Skin epidermis (tissue), 12 donors: ENCODE measurements at regions not wholly inside any gene's neighbourhood (a gene's known extent, or its start where the extent isn't known, plus 50 kb on each side); places are given as distances from the start of the nearest gene placed in this dataset.

Source experiments
- H3K27ac ChIP-seq, 21 experiments: fragments of 200-600 bp; sonication (generic) in 11 of 21; one replicate each; pipeline ENCODE4 v1.5.0; 2020; ENCODE audit warnings: mild to moderate bottlenecking in 3 of 21, inconsistent platforms in 2 of 21, moderate library complexity in 2 of 21
- H3K4me3 ChIP-seq, 7 experiments: fragments of 200-600 bp; sonication (generic) in 2 of 7; one replicate each; pipeline ENCODE4 v1.5.0; 2020; ENCODE audit warnings: inconsistent platforms in 2 of 7, mild to moderate bottlenecking in 2 of 7, moderate library complexity in 1 of 7

DNA sequence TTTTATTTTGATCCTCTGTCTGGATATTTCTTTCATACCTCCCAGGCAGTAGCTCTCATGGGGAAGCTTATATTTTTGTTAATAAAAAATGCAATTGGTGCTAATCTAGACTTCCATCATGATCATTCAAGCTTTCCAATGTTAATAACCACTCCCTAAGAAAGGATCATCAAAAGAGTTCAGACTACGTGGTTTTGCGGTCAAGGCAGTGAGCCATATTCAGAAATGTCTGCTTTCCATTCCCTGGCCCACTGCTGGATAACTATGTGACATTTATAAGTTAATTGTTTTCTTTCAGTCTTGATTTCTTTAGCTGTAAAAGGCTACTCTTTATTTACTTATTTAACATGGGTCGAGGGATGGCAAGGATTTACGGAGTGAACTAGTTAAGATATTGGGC is 414.6 kb downstream of the LMO4 start:
- H3K27ac ChIP-seq, result no peak overlapping the region
- H3K4me3 ChIP-seq, result no peak overlapping the region

DNA sequence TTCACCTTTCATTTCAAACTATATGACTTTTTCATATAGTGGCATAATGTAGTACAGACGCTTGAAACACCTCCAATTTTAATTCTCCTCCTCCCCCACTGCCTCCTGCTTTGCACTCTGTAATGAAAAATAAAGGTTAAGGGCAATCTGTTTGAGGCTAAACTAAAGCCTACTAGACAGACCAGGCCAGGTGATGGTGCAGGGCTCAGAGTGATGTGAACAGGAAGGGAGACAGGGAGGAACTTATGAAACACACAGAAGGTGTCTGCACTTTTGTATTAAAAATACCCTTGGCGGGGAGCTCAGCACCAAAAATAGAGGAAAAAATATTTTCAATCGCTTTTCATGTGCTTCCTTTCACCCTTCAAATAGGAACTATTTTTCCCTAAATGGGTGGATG is 415.4 kb downstream of the LMO4 start:
- Histone ChIP-seq H3K27ac (no peak overlapping the region), H3K4me3 (no peak overlapping the region)

DNA sequence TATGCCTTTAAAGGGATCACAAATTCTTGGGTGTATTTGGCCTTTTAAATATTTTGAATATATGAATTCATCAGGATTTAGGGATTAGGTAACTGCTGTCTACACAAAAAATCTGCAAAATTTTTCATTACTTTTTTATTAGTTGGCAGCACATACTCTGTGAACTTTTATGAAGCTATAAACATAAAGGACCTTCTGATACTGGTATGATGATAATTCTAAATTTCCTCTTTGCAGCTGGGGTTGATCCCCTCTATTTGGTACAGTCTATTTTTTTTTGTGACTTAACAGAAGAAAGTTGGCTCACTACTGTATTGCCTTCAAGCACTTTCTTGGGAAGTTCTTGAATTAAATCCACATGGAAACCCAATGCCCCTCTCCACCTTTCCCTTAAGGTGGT is 416.1 kb downstream of the LMO4 start:
- H3K27ac ChIP-seq, result no peak overlapping the region

DNA sequence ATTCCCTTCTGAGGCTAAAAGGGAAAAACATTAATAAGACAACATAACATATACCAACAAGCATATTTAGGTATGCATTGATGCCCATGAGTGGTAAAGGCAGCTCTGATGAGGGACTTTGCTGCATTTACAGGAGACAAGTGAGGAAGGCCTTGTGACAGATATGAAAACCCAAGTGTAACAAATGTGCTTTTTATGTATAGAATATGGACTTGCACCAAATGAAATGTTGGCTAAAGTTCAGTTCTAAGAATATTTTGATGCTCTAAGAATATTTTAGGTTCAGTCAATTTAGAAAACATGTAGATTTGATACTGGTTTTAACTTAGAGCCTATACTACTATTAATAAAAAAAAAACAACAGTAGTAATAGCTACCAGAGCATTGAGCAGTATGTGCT is 424.7 kb downstream of the LMO4 start:
- Histone ChIP-seq H3K27ac (no peak overlapping the region), H3K4me3 (no peak overlapping the region)

More for the DNA sequence above, 416.1 kb downstream of the LMO4 start:
- no peak overlapping the region for H3K4me3 ChIP-seq

DNA sequence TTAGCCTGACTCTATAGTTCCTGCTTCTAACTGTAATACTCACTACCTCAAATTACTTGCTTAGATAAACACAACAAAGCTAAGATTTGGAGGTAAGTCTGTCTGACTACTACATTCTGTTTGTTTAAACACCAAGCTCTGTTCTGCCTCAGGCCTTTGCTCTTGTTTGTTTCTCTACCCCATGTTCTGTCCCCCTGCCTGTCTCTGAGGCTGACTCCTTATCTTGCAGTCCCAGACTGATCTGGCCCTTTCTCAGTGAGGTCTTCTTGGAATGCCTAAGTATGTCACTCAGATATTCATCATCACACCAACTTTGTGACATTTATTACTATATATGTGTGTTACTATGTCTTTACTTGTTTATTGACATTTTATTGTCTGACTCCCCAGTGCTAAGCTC is 425.5 kb downstream of the LMO4 start:
- Histone ChIP-seq H3K4me3 (no peak overlapping the region), H3K27ac (no peak overlapping the region)

DNA sequence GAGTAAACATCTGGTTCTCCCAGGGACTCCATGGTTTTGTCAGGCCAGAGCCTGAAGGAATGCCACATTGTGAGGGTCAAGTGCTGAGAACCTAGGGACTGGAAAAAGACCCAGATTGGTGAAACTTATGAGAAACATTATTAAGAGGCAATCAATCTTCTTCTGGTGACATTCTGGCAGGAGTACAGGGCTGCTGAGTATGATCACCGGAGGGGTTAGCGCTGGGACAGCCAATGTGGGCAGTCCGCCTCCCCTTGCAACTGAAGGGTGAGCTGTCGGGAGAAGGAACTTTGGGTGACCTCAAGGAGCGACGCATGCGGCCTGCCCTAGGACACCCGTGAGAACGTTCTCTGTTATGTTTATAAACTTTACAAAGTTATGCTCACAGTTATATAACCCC is 429.0 kb downstream of the LMO4 start:
- Histone ChIP-seq H3K27ac (no peak overlapping the region), H3K4me3 (no peak overlapping the region)

DNA sequence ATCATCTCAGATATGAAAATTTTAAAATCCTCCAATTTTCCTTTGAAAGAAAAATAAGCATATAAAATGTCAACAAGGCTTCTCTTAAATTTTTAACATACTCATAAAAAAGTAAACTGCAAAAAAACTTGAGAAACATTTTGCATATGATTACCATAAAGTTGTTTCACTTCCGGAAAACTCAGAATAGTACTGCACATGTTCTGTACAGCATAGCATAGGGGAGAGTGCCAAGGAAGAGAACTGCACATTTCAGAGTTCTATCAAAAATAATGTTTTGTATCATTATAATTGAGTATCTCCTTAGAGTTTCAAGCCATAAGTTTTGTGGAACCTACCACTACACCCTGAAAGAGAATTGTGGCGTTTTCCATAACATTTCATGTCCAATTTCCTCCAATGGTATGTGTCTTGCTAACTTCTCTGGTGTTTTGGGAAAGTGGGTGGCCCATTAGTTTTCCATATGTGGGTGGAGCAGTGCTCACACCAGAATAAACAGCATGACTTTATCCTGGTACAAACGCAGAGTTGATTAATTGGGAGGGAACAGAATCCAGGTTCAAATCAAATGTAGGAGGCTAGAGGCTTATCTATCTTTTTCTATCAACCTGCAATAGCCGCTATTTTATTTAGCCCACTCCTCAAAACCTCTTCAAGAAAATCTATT is 430.9 kb downstream of the LMO4 start:
- Histone ChIP-seq H3K27ac (peak overlapping the region in 4 of 21 experiments; percentile 12 to 59 (median 18)), H3K4me3 (no peak overlapping the region)

DNA sequence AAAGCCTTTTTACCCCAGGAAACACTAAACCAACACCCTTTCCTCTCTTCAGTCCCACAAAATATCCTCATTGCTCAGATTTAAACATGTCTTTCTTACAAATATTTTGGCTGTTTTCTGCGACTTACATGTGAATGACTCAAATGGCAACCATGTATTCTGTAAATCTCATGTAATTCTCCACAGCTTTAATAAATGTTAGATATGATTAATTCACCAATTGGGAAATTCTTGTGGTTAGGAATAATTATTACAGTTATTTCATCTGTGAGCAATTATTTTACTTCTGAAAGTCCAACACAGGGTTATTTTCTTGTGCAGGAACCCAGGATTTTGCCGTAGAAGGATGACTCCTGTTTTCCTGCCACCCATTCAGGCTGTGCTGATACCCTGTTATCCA is 431.5 kb downstream of the LMO4 start:
- H3K4me3 ChIP-seq, result no peak overlapping the region
- H3K27ac ChIP-seq, result peak overlapping the region in 4 of 21 experiments; percentile 12 to 59 (median 34)

DNA sequence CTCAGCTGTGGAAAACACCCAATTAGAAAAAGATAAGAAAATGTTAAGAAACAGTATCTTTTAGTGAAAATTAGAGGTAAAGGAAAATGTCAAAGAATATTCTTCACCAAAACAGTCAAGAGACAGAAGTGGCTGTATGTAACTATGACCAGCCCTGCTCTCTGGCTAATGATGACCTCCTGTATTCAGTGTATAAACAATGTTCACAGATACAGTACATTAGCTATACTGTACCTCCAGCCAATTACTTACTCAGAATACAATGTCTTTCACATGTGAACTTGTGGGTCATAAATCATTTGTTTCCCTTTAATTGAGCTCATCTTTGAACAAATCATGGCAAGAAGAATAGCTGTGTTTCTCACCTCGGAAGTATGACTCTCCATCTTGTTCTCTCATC is 432.0 kb downstream of the LMO4 start:
- H3K27ac ChIP-seq, result peak overlapping the region in 2 of 21 experiments; percentile 15 to 52
- H3K4me3 ChIP-seq, result no peak overlapping the region

DNA sequence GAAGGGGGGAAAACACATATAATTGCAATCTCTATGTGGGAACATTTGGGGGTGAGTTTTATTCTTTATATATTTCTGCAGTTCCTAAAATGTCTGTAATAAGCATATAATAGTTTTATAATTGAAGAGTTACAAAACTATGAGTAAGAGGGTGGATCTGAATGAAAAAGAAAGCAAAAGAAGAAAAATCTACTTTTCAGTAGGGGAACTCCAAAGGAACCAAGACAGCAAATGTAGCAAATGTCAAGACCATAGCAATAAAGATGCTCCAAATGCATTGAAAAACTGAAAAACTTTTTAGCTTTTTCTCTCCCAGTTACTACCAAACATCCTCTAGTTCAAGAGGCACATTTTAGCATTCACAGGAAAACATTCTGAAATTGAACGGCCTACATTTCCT is 434.8 kb downstream of the LMO4 start:
- H3K27ac ChIP-seq, result peak overlapping the region in 13 of 21 experiments; percentile 8 to 78 (median 59)

DNA sequence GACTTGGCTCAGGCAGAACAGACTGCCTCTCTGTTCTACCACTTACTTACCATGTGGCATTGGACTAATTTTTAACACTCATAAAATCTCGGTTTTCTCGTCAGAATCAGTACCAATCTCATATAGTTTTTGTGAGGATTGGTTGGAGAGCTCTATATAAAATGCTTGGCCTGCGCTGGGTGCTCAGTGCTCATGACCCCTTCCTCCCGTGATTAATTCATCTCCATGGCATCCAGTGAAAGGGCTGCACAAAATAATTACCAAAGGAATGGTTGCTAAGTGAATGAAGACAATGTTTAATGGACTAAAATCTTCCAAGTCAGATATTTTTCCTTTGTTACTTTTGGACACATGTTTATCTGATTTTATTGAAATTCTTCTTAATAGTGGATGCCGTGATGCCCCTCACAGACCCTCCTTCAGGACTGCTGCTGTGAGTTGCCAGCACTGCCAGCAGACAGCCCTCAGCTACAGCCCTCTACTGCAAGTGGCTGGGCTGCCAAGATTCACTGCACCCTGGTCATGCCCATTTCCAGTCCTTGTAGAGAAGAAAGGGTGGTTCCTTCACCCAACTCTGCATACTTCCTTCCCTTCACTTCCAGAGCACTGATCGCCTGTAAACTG is 436.5 kb downstream of the LMO4 start:
- H3K4me3 ChIP-seq, result no peak overlapping the region
- H3K27ac ChIP-seq, result peak overlapping the region in 12 of 21 experiments; percentile 10 to 76 (median 46)

More for the DNA sequence above, 434.8 kb downstream of the LMO4 start:
- H3K4me3 ChIP-seq, result no peak overlapping the region

DNA sequence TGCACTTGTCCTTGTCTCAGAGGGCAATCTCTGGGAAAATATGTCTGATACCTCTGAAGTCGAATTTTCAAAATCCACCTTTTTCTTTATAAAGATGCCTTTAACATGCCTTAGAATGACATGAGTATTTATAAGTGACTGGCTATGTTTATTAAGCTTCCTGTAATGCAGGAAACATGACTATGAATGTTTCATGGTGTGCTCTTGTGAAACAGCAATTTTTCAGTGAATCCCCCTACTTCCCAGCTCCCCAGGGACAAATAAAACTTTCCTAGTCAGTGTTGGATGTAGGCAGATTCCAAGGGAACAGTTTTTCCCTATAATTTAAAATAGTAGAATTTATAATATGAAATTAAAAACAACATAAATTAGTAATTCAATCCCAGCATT is 437.0 kb downstream of the LMO4 start:
- no peak overlapping the region for H3K4me3 ChIP-seq
- H3K27ac ChIP-seq, result peak overlapping the region in 7 of 21 experiments; percentile 25 to 74 (median 54)

DNA sequence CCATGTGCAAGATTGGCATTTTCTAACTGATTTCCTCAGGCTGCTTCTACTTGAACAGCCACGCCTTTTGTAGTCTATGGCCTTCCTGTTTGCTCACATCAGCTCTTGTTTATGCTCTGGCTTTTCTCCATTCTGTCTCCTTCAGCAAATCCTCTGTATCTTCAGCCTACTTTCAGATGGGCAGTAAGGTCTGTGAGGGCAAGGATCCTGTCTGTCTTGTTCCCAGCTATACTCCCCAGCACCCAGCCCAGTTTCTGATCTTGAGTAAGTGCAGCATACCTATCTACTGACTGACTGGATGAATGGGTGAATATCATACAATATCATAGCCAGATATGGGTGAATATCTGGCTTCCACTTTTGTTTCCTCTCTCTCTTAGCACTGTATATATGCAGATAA is 438.1 kb downstream of the LMO4 start:
- H3K27ac ChIP-seq, result peak overlapping the region in 5 of 21 experiments; percentile 4 to 42 (median 34)
- H3K4me3 ChIP-seq, result no peak overlapping the region

DNA sequence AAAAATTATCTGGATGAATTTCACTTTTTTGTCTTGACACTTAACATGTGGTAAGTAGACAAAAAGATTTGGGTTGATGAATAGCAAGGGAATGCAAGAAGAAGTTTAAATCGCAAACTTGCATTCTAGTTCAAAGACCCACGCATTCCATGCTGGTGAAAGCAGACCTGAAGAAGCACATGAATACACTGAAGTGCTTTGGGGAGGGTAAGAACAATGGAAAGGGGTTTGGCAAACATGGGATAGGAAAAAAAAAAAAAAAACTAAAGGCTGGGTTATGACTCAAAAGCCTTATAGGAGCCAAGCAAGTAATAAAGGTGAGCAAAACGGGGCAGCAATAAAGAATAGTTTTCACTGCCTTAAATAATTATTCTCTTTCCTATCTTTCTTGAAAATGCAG is 450.2 kb downstream of the LMO4 start:
- Histone ChIP-seq H3K27ac (no peak overlapping the region), H3K4me3 (no peak overlapping the region)

DNA sequence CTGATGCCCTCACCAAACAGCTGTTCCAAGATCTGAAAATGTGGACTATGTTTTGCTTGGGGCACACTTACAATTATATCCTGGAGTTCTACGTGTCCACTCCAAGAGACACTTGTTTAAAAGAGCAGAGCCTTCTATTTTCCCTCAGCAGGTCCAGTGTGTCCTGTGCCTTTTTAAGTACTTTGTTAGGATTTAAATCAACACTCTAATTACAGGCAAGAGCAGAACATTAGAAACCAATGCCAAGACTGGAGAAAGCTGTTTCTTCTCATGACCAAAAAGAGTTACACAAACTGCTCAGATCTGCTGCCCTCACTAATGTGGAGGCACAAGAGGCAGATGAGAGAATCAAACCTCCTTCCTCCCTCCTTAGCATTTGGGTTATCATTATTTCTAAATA is 452.9 kb downstream of the LMO4 start:
- no peak overlapping the region for H3K27ac ChIP-seq
- no peak overlapping the region for H3K4me3 ChIP-seq

DNA sequence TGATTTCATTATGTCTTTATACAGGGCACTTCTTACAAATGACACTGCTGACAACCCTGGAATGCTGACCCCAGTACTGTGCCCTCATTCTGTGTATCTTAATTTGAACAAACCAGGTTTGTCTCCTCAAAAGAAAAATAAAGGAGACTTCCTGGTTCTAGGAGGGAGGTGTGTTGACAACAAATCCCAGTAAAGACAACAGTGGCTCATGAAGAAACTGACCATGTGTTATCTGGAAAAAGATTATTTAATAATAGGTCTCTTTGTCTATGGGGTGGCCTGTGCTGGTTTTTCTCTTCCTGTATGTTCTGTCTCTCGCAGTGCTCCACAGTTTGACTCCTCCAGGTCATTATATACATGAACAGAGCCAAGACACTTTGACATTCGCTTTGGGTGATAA is 454.6 kb downstream of the LMO4 start:
- Histone ChIP-seq H3K4me3 (no peak overlapping the region), H3K27ac (no peak overlapping the region)

DNA sequence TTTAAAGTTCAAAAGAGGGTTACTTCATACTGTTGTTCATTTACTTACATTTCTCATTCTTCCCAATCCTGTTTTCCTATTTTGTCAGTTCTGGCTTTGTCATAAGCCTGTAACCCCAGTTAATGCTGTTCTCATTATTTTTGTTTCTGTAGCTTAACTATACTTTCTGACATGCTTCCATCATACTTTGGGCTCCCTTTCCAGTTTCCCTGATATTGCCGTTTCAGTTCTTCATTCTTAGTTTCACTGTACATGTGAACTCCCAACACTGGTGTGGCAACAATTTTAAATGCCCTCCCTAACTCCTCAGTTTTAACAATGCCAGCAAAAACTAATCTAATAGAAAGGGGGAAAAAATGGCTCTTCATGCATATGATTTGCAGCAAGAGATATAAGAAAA is 456.7 kb downstream of the LMO4 start:
- Histone ChIP-seq H3K27ac (no peak overlapping the region), H3K4me3 (no peak overlapping the region)

DNA sequence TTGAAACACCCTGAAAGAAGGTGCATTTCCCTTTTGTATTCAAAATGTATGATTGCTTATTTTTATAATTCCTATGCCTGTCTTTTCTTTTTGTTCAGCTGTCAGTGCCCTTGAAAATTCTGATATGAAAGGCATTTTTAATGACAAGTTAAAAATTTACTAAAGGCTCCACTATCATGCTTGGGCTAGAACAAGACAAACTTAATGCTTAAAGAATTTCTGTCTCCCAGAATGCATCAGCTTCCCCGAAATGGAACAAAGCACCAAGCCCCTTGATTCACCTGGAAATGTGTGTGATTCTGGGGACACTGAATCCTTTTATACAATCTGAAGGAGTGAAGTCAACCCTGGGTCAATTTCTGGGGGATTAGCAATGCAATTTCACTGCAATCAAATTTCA is 457.5 kb downstream of the LMO4 start:
- no peak overlapping the region for H3K4me3 ChIP-seq
- H3K27ac ChIP-seq, result no peak overlapping the region

DNA sequence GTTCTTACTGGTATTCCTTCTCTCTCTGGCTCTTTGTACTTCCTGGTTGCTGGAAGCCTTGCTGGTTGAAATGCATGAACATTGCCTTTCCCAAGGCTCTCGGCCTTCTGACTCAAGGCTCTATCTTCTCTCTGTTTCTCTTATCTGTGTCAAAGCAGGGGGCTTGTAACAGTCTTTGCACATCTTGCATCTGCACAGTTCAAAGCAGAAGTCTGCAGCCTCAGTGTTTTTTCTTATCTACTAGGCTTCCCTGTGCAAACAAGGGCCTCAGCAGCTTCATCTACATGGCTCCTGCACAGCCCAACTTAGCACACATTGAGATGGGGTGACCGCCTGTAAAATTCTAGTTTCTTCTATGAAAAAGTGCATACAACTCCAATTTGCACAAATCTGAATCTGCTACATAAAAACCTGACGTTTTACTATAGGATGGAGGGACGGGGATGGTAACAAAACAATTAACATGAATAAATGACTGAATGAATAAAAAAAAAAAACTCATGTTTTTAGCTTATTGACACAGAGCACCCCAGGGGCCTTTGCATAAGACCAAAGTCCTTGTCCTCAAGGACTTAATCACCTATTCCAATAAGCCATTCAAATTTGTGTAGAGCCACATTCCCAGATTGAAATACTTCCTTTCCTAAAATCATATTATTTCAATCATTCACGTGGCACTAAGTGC is 458.3 kb downstream of the LMO4 start:
- Histone ChIP-seq H3K4me3 (no peak overlapping the region), H3K27ac (no peak overlapping the region)

DNA sequence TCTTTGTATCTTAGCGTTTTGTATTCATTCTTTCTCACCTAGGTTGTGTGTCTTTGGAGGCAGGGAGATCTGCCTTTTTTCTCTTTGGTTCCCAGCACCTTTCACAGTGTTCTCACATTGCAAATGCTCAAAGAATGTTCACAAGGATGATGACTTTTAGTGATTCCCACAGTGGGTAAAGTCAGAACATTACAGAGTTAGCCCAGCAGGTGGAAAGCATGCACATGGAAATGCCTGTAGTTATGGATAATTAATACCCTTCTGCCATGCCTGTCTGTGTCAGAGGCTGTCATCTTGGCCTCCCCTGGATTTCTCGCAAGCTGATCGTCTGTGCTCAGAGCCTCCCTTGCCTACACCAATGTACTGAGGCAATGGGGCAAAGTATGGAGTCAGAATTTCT is 458.9 kb downstream of the LMO4 start:
- Histone ChIP-seq H3K27ac (no peak overlapping the region), H3K4me3 (no peak overlapping the region)

DNA sequence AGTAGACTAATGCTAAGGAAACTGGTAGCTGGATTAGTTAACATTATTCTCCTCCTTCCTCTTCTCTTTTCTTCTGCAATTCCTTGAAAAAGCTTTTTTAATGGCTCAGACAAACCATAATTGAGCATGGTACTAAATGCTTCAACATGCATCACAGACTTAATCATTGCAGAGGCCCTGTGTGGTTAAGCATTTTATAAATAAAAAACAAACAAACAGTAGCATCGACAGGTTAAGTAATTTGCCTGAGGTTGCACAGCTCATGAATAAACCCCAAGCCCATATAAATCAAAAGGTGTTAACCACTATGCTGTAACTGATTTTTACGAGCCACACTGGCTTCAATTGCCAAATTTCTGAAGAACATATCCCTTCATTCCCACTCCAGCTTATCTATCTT is 462.1 kb downstream of the LMO4 start:
- Histone ChIP-seq H3K27ac (no peak overlapping the region), H3K4me3 (no peak overlapping the region)
